Uterus (tissue), 1 donor: ENCODE measurements at regions not wholly inside any gene's neighbourhood (a gene's known extent, or its start where the extent isn't known, plus 50 kb on each side); places are given as distances from the start of the nearest gene placed in this dataset. TPM values are rescaled to one million over a fixed set of nuclear protein-coding genes. Genes with fewer than 3 reads are reported as not detected.

Experiments
- small RNA-seq: library from RNA; depleted of rRNA; stranded (forward); fragments of <200 nt; gene quantifications from one replicate; pipeline ENCODE3, GENCODE V24; 2016

Small RNAs in the stretch of these regions (small RNA-seq; reads per million reads assigned to genes)
- gene RF00003 (not detected), gene RF00619 (not detected), gene RNA5SP536 (not detected), gene RNU6-1071P (not detected)
